Thyroid gland (tissue), 4 donors: ENCODE measurements at regions not wholly inside any gene's neighbourhood (a gene's known extent, or its start where the extent isn't known, plus 50 kb on each side); places are given as distances from the start of the nearest gene placed in this dataset.

ENCODE experiments used
- DNase-seq, 2 donors: peaks; one replicate each; pipeline ENCODE4 v3.0.0-alpha.2; 2019
- H3K27ac ChIP-seq, 3 donors: fragments of 200-600 bp; sonication (generic); 1 replicate in 2 of 3; 2 replicates in 1 of 3; pipeline ENCODE4 v1.5.1; 2016 to 2019; ENCODE audit warnings: mild to moderate bottlenecking in 1 of 3, moderate library complexity in 1 of 3
- H3K27me3 ChIP-seq: fragments of 200-600 bp; sonication (generic); one replicate; pipeline ENCODE4 v1.5.1; 2019
- H3K36me3 ChIP-seq, 2 donors: fragments of 200-600 bp; sonication (generic); one replicate each; pipeline ENCODE4 v1.5.1; 2016 to 2019
- H3K4me1 ChIP-seq, 2 donors: fragments of 200-600 bp; sonication (generic); one replicate each; pipeline ENCODE4 v1.5.1; 2017 to 2019
- H3K4me3 ChIP-seq, 3 donors: fragments of 200-600 bp; sonication (generic); replicated peaks in 1 of 3; 1 replicate in 2 of 3; 2 replicates in 1 of 3; pipeline ENCODE4 v1.5.1; 2016; ENCODE audit warnings: mild to moderate bottlenecking in 1 of 3
- H3K9me3 ChIP-seq: fragments of 200-600 bp; sonication (generic); one replicate; pipeline ENCODE4 v1.5.1; 2017
- CTCF ChIP-seq, 6 experiments: fragments of 200-600 bp in 3 of 6; fragments of 450-650 bp in 3 of 6; sonication (generic) in 3 of 6; IDR thresholded peaks; one replicate each; pipeline ENCODE4 v1.5.1; 2016 to 2019; ENCODE audit warnings: antibody characterized with exemption in 6 of 6, mild to moderate bottlenecking in 2 of 6, inconsistent platforms in 1 of 6, moderate library complexity in 1 of 6
- POLR2A ChIP-seq, 2 donors: fragments of 450-650 bp; IDR thresholded peaks; one replicate each; pipeline ENCODE4 v1.6.1; 2017; ENCODE audit warnings: antibody characterized with exemption in 2 of 2, mild to moderate bottlenecking in 2 of 2, moderate library complexity in 1 of 2
- WGBS, 2 donors: methylation state at CpG; one replicate each; pipeline ENCODE4 v1.1.5; 2017; 5-methylcytosine and 5-hydroxymethylcytosine counted together
- intact Hi-C: fragments of 100-400 bp; cut with DNase I; formaldehyde crosslinking; loops from one replicate; pipeline ENCODE4 v1.15.1; 2023

- H3K27me3 ChIP-seq = no peaks in the 10 kb centered on the region
- intact Hi-C loops = no loop called here
- TF ChIP-seq POLR2A (IDR thresholded peaks at IDR 0.05) (no peak), CTCF (IDR thresholded peaks at IDR 0.05) (no peak)
- H3K36me3 ChIP-seq = no peaks in the 10 kb centered on the region
- no peak for DNase-seq
- no peak overlapping the region for H3K27ac ChIP-seq
- H3K4me3 ChIP-seq = no peak overlapping the region
- peaks cover 0 to 5% of the 10 kb centered on the region in 2 donors for H3K4me1 ChIP-seq
- H3K9me3 ChIP-seq = no peaks in the 10 kb centered on the region
- WGBS, 2 donors = 58 to 65% methylated on average over 2 of the region's 2 CpGs
Observed at GRCh38 chr21:41070284-41070683, 97.7 kb upstream of the BACE2 start.

- H3K27me3 ChIP-seq = no peaks in the 10 kb centered on the region
- no peak overlapping the region for H3K4me3 ChIP-seq
- no peak overlapping the region for H3K27ac ChIP-seq
- no peak for DNase-seq
- WGBS, 2 donors = 49 to 55% methylated on average over 8 to 11 of the region's 11 CpGs
- H3K9me3 ChIP-seq = no peaks in the 10 kb centered on the region
- peaks cover 0 to 5% of the 10 kb centered on the region in 2 donors for H3K4me1 ChIP-seq
- intact Hi-C loops = no loop called here
- no peaks in the 10 kb centered on the region for H3K36me3 ChIP-seq
- TF ChIP-seq CTCF (IDR thresholded peaks at IDR 0.05) = no peak
Observed at GRCh38 chr21:41071258-41072171, 96.4 kb upstream of the BACE2 start.

- WGBS, 2 donors = 76 to 84% methylated on average over 8 of the region's 8 CpGs
- Histone ChIP-seq H3K9me3 (no peaks in the 10 kb centered on the region), H3K4me3 (no peak overlapping the region), H3K4me1 (peaks cover 0 to 5% of the 10 kb centered on the region in 2 donors), H3K36me3 (no peaks in the 10 kb centered on the region), H3K27ac (no peak overlapping the region), H3K27me3 (no peaks in the 10 kb centered on the region)
- TF ChIP-seq POLR2A (IDR thresholded peaks at IDR 0.05) (no peak), CTCF (IDR thresholded peaks at IDR 0.05) (no peak)
- intact Hi-C loops = no loop called here
- DNase-seq = no peak
Observed at GRCh38 chr21:41073558-41073957, 94.4 kb upstream of the BACE2 start.

GRCh38 chr21:41074396-41075184, 93.4 kb upstream of the BACE2 start:
- no peaks in the 10 kb centered on the region for H3K27me3 ChIP-seq
- 91 to 93% methylated on average over 11 of the region's 11 CpGs for WGBS, 2 donors
- H3K4me3 ChIP-seq = no peak overlapping the region
- intact Hi-C loops = no loop called here
- DNase-seq = no peak
- no peak for TF ChIP-seq POLR2A (IDR thresholded peaks at IDR 0.05)
- TF ChIP-seq CTCF (IDR thresholded peaks at IDR 0.05) = no peak
- H3K9me3 ChIP-seq = no peaks in the 10 kb centered on the region
- no peak overlapping the region for H3K27ac ChIP-seq
- H3K4me1 ChIP-seq = no peaks in the 10 kb centered on the region
- no peaks in the 10 kb centered on the region for H3K36me3 ChIP-seq

- TF ChIP-seq POLR2A (IDR thresholded peaks at IDR 0.05) = no peak
- no peak for DNase-seq
- intact Hi-C loops = no loop called here
- no peaks in the 10 kb centered on the region for H3K4me1 ChIP-seq
- 92 to 96% methylated on average over 9 to 18 of the region's 18 CpGs for WGBS, 2 donors
- no peaks in the 10 kb centered on the region for H3K9me3 ChIP-seq
- H3K27me3 ChIP-seq = no peaks in the 10 kb centered on the region
- H3K27ac ChIP-seq = no peak overlapping the region
- H3K36me3 ChIP-seq = no peaks in the 10 kb centered on the region
- H3K4me3 ChIP-seq = no peak overlapping the region
Observed at GRCh38 chr21:41075656-41076055, 92.3 kb upstream of the BACE2 start.
